ENCODE measurements at regions not wholly inside any gene's neighbourhood (a gene's known extent, or its start where the extent isn't known, plus 50 kb on each side); places are given as distances from the start of the nearest gene placed in this dataset.

GRCh38 chrX:113512700-113513395, 672.2 kb upstream of the AMOT start:
- TF ChIP-seq CTCF (conservative IDR thresholded peaks at IDR 0.05; ENCODE audit: low read length) (no peak), EZH2phosphoT487 (IDR thresholded peaks at IDR 0.05; ENCODE audit: borderline replicate concordance) (no peak)
